Calu3 (cell line): ENCODE measurements at regions not wholly inside any gene's neighbourhood (a gene's known extent, or its start where the extent isn't known, plus 50 kb on each side); places are given as distances from the start of the nearest gene placed in this dataset.

Experiments
- BruUV-seq: library from RNA; stranded (reverse); fragments of 400-500 nt; replicated peaks from 2 replicates; lab custom pipeline; 2021; lab: Mats Ljungman, UMichigan
- CTCF ChIA-PET: fragments of 300-600 bp; sonication (Branson Sonifier 250); formaldehyde crosslinking; loops from one replicate; lab custom pipeline; 2022; ENCODE audit warnings: antibody characterized with exemption; lab: Charles Lee
- DNase-seq: peaks from one replicate; pipeline ENCODE4 v3.0.0; 2022
- H3K27ac Mint-ChIP-seq: one replicate; pipeline ENCODE4 v1.8.0; 2022; ENCODE audit warnings: mixed read lengths; ENCODE audit not compliant: unreplicated experiment
- H3K27me3 Mint-ChIP-seq: one replicate; pipeline ENCODE4 v1.8.0; 2022; ENCODE audit warnings: mixed read lengths; ENCODE audit not compliant: unreplicated experiment
- H3K36me3 Mint-ChIP-seq: one replicate; pipeline ENCODE4 v1.8.0; 2022; ENCODE audit warnings: mild to moderate bottlenecking, moderate library complexity, mixed read lengths; ENCODE audit not compliant: insufficient read depth, unreplicated experiment
- H3K4me1 Mint-ChIP-seq: one replicate; pipeline ENCODE4 v1.8.0; 2022; ENCODE audit warnings: mild to moderate bottlenecking, low read depth, mixed read lengths; ENCODE audit not compliant: unreplicated experiment
- H3K4me3 Mint-ChIP-seq: one replicate; pipeline ENCODE4 v1.8.0; 2022; ENCODE audit warnings: mild to moderate bottlenecking, low read depth, moderate library complexity, mixed read lengths; ENCODE audit not compliant: unreplicated experiment
- H3K9me3 Mint-ChIP-seq: one replicate; pipeline ENCODE4 v1.8.0; 2022; ENCODE audit warnings: low read depth, mixed read lengths; ENCODE audit not compliant: unreplicated experiment
- intact Hi-C: fragments of 100-400 bp; cut with micrococcal nuclease; formaldehyde crosslinking; loops from one replicate; pipeline ENCODE4 v1.10.0; 2022; ENCODE audit not compliant: unreplicated experiment
- TF ChIP-seq, protein P1 (sequence below): fragments of 200-600 bp; IDR thresholded peaks from one replicate; pipeline ENCODE4 v1.8.0; 2022; ENCODE audit warnings: antibody characterized with exemption; ENCODE audit not compliant: unreplicated experiment

DNA sequence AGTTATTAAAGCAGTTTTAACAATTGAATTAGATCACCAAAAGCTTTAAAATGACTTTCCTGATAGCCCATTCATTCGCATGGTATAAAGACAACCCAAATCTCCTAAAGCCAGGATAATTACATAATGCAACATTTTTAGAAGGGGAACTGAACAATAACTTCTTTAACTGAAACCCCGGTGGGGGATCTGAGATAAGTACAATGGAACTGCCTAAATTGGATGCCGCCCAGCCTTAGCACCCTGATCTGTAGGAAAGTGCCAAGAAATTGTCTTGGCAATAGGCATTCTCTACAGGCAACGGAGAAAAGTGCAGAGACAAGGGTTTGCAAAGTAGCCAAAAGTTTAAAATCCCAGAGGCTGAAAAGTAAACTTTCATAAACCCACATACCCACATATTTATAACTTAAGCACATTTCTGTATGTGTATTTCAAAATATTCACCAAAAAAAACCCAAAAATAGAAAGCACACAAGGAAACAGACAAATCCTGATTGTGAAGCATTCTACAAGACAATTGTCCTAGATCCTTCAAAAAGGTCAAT lies 98.8 kb upstream of the BEND6 start:
- Mint-ChIP-seq H3K9me3 (no peaks in the 10 kb centered on the region), H3K27me3 (no peaks in the 10 kb centered on the region), H3K27ac (no peak overlapping the region), H3K36me3 (peaks cover 8% of the 10 kb centered on the region), H3K4me3 (no peak overlapping the region), H3K4me1 (peaks cover 44% of the 10 kb centered on the region)
- DNase-seq, result no peak
- TF ChIP-seq, protein P1, sequence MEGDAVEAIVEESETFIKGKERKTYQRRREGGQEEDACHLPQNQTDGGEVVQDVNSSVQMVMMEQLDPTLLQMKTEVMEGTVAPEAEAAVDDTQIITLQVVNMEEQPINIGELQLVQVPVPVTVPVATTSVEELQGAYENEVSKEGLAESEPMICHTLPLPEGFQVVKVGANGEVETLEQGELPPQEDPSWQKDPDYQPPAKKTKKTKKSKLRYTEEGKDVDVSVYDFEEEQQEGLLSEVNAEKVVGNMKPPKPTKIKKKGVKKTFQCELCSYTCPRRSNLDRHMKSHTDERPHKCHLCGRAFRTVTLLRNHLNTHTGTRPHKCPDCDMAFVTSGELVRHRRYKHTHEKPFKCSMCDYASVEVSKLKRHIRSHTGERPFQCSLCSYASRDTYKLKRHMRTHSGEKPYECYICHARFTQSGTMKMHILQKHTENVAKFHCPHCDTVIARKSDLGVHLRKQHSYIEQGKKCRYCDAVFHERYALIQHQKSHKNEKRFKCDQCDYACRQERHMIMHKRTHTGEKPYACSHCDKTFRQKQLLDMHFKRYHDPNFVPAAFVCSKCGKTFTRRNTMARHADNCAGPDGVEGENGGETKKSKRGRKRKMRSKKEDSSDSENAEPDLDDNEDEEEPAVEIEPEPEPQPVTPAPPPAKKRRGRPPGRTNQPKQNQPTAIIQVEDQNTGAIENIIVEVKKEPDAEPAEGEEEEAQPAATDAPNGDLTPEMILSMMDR, result no peak
- no TSS peak for BruUV-seq
- intact Hi-C loops, result no loop called here
- CTCF ChIA-PET, result no interaction called here

DNA sequence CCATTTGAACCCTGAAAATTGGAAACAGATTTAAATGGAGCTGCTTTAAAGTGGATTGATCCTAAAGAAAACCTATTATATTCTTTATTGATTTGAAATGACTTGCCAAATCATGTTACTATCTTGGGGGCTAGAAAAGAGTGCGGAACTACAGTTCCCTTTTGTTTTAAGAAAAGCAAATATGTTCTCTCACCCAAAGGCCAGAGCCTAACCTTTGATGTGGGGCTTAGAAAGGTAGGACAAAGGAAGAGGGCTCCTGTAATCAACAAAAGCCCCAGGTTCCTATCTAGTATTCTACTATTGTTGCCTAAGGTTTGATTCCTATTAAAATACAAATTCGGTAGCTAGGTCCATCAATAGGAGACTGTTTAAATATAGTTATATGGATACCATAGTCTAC lies 100.8 kb upstream of the BEND6 start:
- Mint-ChIP-seq H3K27me3 (no peaks in the 10 kb centered on the region), H3K9me3 (no peaks in the 10 kb centered on the region), H3K36me3 (peaks cover 26% of the 10 kb centered on the region), H3K4me3 (no peak overlapping the region), H3K4me1 (peaks cover 44% of the 10 kb centered on the region), H3K27ac (no peak overlapping the region)
- no TSS peak for BruUV-seq
- CTCF ChIA-PET, result no interaction called here
- no peak for DNase-seq
- TF ChIP-seq, protein P1, result no peak
- intact Hi-C loops, result no loop called here

DNA sequence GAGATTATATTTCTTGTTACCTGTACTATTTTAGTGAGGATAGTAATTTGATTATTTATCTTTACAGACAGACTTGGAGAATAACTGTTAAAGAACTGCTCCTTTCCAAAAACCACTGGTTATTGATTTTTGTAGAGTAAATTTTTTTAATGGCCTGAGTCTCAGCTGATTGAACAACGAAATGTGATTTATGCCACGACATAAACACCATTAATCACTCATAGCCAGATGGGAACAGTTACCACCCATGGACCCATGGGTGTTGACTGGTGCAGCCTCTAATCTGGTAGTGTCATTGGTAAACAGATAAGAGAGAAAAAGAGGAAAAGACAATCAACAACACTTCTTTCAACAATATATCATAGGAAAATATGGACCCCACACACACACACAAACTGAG lies 101.4 kb upstream of the BEND6 start:
- DNase-seq, result no peak
- H3K4me3 Mint-ChIP-seq, result no peak overlapping the region
- no TSS peak for BruUV-seq
- CTCF ChIA-PET, result no interaction called here
- peak overlapping the region; percentile 47 for H3K27ac Mint-ChIP-seq
- intact Hi-C loops, result no loop called here
- TF ChIP-seq, protein P1, result no peak
- no peaks in the 10 kb centered on the region for H3K27me3 Mint-ChIP-seq
- no peaks in the 10 kb centered on the region for H3K9me3 Mint-ChIP-seq
- H3K36me3 Mint-ChIP-seq, result peaks cover 26% of the 10 kb centered on the region
- H3K4me1 Mint-ChIP-seq, result peaks cover 44% of the 10 kb centered on the region

DNA sequence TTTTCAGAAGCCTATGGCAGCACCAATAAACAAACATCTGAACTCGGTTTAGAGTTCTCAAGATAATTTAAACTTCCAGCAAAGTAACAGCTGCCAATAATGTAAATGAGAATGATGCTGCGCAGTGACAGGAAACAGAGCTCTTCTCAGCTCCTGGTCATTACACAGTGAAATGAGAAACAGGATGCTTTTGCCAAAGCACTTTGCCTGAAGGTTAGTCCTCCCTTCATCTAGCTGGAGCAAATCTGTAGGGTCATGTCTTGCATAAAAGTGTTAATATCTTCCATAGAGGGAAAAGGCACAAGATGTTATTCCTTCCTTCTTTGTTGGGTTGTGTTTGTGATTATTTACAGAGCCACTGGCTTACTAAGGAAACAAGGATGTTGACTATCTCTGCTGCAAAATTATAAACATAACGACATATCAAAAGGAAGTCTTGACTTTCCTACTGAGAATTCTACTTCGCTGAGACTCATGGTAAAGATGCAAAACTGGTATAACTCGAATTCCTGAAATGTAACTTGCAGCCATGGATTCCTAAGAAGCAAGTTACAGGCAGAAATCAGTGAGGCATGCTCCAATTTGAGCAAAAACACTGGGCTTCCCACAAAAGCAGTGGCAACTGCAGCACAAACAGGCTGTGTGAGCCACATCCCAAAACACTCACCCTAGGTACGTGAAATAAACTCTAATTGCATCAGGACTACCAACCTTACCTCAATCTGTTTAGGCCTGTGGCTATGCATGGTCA lies 102.5 kb upstream of the BEND6 start:
- CTCF ChIA-PET, result interaction anchor here (1.0 to 2.9 kb wide), 14 partner anchors 9 to 215 kb away, joined by 3 to 16 read pairs (median 4); no protein-coding TSS in a partner anchor
- H3K36me3 Mint-ChIP-seq, result peaks cover 26% of the 10 kb centered on the region
- BruUV-seq, result no TSS peak
- no peaks in the 10 kb centered on the region for H3K9me3 Mint-ChIP-seq
- intact Hi-C loops, result no loop called here
- peaks cover 39% of the 10 kb centered on the region for H3K4me1 Mint-ChIP-seq
- DNase-seq, result no peak
- peak overlapping the region; percentile 97 for H3K4me3 Mint-ChIP-seq
- H3K27me3 Mint-ChIP-seq, result no peaks in the 10 kb centered on the region
- TF ChIP-seq, protein P1, result no peak
- peak overlapping the region; percentile 91 for H3K27ac Mint-ChIP-seq
